ENCODE measurements at regions not wholly inside any gene's neighbourhood (a gene's known extent, or its start where the extent isn't known, plus 50 kb on each side); places are given as distances from the start of the nearest gene placed in this dataset.

DNA sequence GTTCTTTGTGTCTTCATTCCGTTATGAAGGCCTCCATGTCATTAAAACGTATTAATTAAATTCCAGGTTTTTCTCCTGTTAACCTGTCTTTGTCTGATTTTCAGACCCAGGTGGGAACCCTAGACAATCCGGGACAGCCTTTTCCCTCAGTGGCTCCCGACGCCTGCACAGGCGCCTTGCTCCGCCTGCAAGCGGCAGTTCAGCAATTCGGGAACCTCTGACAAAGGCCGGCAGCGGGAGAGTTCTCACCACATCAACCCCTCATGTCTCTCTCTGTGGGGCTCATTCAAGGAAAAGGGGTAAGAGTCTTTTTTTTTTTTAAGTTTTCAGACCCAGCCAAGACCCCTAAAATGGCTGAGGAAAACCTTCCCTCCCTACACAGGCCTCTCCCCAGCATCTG lies 259.8 kb upstream of the SALL3 start:
- TF ChIP-seq, protein P1, sequence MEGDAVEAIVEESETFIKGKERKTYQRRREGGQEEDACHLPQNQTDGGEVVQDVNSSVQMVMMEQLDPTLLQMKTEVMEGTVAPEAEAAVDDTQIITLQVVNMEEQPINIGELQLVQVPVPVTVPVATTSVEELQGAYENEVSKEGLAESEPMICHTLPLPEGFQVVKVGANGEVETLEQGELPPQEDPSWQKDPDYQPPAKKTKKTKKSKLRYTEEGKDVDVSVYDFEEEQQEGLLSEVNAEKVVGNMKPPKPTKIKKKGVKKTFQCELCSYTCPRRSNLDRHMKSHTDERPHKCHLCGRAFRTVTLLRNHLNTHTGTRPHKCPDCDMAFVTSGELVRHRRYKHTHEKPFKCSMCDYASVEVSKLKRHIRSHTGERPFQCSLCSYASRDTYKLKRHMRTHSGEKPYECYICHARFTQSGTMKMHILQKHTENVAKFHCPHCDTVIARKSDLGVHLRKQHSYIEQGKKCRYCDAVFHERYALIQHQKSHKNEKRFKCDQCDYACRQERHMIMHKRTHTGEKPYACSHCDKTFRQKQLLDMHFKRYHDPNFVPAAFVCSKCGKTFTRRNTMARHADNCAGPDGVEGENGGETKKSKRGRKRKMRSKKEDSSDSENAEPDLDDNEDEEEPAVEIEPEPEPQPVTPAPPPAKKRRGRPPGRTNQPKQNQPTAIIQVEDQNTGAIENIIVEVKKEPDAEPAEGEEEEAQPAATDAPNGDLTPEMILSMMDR (IDR thresholded peaks at IDR 0.05; ENCODE audit: insufficient read depth, low read length, poor library complexity, severe bottlenecking): no peak
- Histone ChIP-seq H3K27me3 (ENCODE audit: control insufficient read depth, insufficient read depth, low read length) (peaks cover 7% of the 10 kb centered on the region), H3K4me3 (ENCODE audit: low read depth, low read length) (no peak overlapping the region), H3K36me3 (ENCODE audit: control insufficient read depth, insufficient read depth, low read length) (no peaks in the 10 kb centered on the region)
- no peak for DNase-seq (ENCODE audit: low read depth)

- H3K4me3 ChIP-seq (ENCODE audit: low read depth, low read length): no peak overlapping the region
- no peaks in the 10 kb centered on the region for H3K36me3 ChIP-seq (ENCODE audit: control insufficient read depth, insufficient read depth, low read length)
- H3K27me3 ChIP-seq (ENCODE audit: control insufficient read depth, insufficient read depth, low read length): peaks cover 7% of the 10 kb centered on the region
- TF ChIP-seq, protein P1 (IDR thresholded peaks at IDR 0.05; ENCODE audit: insufficient read depth, low read length, poor library complexity, severe bottlenecking): no peak
- no peak for DNase-seq (ENCODE audit: low read depth)
Observed at GRCh38 chr18:78720456-78721237, 259.0 kb upstream of the SALL3 start.

- TF ChIP-seq, protein P1 (IDR thresholded peaks at IDR 0.05; ENCODE audit: insufficient read depth, low read length, poor library complexity, severe bottlenecking): no peak
- no peaks in the 10 kb centered on the region for H3K36me3 ChIP-seq (ENCODE audit: control insufficient read depth, insufficient read depth, low read length)
- no peak for DNase-seq (ENCODE audit: low read depth)
- H3K27me3 ChIP-seq (ENCODE audit: control insufficient read depth, insufficient read depth, low read length): peaks cover 7% of the 10 kb centered on the region
- H3K4me3 ChIP-seq (ENCODE audit: low read depth, low read length): no peak overlapping the region
Observed at GRCh38 chr18:78721238-78721875, 258.3 kb upstream of the SALL3 start.

- H3K36me3 ChIP-seq (ENCODE audit: control insufficient read depth, insufficient read depth, low read length): no peaks in the 10 kb centered on the region
- H3K27me3 ChIP-seq (ENCODE audit: control insufficient read depth, insufficient read depth, low read length): peaks cover 7% of the 10 kb centered on the region
- no peak for DNase-seq (ENCODE audit: low read depth)
- TF ChIP-seq, protein P1 (IDR thresholded peaks at IDR 0.05; ENCODE audit: insufficient read depth, low read length, poor library complexity, severe bottlenecking): no peak
- no peak overlapping the region for H3K4me3 ChIP-seq (ENCODE audit: low read depth, low read length)
Observed at GRCh38 chr18:78721981-78722380, 257.6 kb upstream of the SALL3 start.

- no peak for DNase-seq (ENCODE audit: low read depth)
- TF ChIP-seq, protein P1 (IDR thresholded peaks at IDR 0.05; ENCODE audit: insufficient read depth, low read length, poor library complexity, severe bottlenecking): no peak
- H3K4me3 ChIP-seq (ENCODE audit: low read depth, low read length): no peak overlapping the region
- peaks cover 7% of the 10 kb centered on the region for H3K27me3 ChIP-seq (ENCODE audit: control insufficient read depth, insufficient read depth, low read length)
- no peaks in the 10 kb centered on the region for H3K36me3 ChIP-seq (ENCODE audit: control insufficient read depth, insufficient read depth, low read length)
Observed at GRCh38 chr18:78722386-78722785, 257.2 kb upstream of the SALL3 start.
